HG03432 (cell line): ENCODE measurements at regions not wholly inside any gene's neighbourhood (a gene's known extent, or its start where the extent isn't known, plus 50 kb on each side); places are given as distances from the start of the nearest gene placed in this dataset.

Experiments
- ATAC-seq: cut with Tn5 transposase; IDR thresholded peaks from one replicate; pipeline ENCODE4 v1.9.1; 2021; ENCODE audit warnings: mild to moderate bottlenecking, moderate library complexity; ENCODE audit not compliant: unreplicated experiment

- ATAC-seq = no peak
Observed at GRCh38 chr20:50242548-50242862, 51.9 kb downstream of the CEBPB start.

GRCh38 chr20:50242863-50243609 lies 52.4 kb downstream of the CEBPB start:
- no peak for ATAC-seq

- ATAC-seq = no peak
Observed at GRCh38 chr20:50243610-50244351, 53.2 kb downstream of the CEBPB start.

GRCh38 chr20:50244352-50245149 lies 53.9 kb downstream of the CEBPB start:
- no peak for ATAC-seq

- ATAC-seq = no peak
Observed at GRCh38 chr20:50245498-50246366, 55.1 kb downstream of the CEBPB start.

- no peak for ATAC-seq
Observed at GRCh38 chr20:50246367-50247195, 56.0 kb downstream of the CEBPB start.

- no peak for ATAC-seq
Observed at GRCh38 chr20:50247196-50248094, 56.8 kb downstream of the CEBPB start.

- ATAC-seq = no peak
Observed at GRCh38 chr20:50248104-50248641, 57.5 kb downstream of the CEBPB start.

GRCh38 chr20:50249447-50250388 lies 59.1 kb downstream of the CEBPB start:
- no peak for ATAC-seq

- ATAC-seq = no peak
Observed at GRCh38 chr20:50250679-50251382, 60.2 kb downstream of the CEBPB start.

- no peak for ATAC-seq
Observed at GRCh38 chr20:50251383-50251748, 60.7 kb downstream of the CEBPB start.

- no peak for ATAC-seq
Observed at GRCh38 chr20:50251992-50252511, 61.4 kb downstream of the CEBPB start.

GRCh38 chr20:50252701-50253100 lies 62.1 kb downstream of the CEBPB start:
- ATAC-seq = no peak

GRCh38 chr20:50253101-50253500 lies 62.5 kb downstream of the CEBPB start:
- no peak for ATAC-seq

- no peak for ATAC-seq
Observed at GRCh38 chr20:50254466-50255079, 63.9 kb downstream of the CEBPB start.

GRCh38 chr20:50256577-50256976 lies 65.9 kb downstream of the CEBPB start:
- ATAC-seq = no peak
